Kidney tubule cell (primary cell): ENCODE measurements at regions not wholly inside any gene's neighbourhood (a gene's known extent, or its start where the extent isn't known, plus 50 kb on each side); places are given as distances from the start of the nearest gene placed in this dataset.
A peak's percentile ranks its signal among the peaks of the same experiment; 100 is the strongest.
"Not testable (repeated sequence)": the region's sequence is repeated elsewhere in the genome, so short reads cannot be mapped to it uniquely, and the experiment has no call there.

Experiments used
- DNase-seq: peaks from one replicate; pipeline ENCODE4 v3.0.0-alpha.2; 2018; ENCODE audit warnings: low spot score

GRCh38 chr2:56515399-56515798 lies 331.6 kb downstream of the CCDC85A start:
- DNase-seq, result no peak

DNA sequence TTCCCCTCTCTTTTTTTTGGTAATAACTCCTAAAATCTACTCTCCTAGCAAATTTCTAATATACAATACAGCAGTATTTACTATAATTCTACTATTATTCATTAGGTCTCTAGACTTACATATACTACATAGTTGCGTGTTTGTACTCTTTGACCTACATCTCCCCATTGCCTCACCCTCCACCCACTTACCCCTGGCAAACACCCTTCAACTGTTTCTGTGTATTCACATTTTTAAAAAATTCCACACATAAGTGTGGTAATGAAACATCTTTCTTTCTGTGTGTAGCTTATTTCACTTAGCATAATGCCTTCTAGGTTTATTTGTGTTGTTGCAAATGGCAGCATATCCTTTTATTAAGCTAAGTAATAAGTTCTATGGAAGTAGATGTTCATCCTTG lies 336.0 kb downstream of the CCDC85A start:
- DNase-seq, result no peak

DNA sequence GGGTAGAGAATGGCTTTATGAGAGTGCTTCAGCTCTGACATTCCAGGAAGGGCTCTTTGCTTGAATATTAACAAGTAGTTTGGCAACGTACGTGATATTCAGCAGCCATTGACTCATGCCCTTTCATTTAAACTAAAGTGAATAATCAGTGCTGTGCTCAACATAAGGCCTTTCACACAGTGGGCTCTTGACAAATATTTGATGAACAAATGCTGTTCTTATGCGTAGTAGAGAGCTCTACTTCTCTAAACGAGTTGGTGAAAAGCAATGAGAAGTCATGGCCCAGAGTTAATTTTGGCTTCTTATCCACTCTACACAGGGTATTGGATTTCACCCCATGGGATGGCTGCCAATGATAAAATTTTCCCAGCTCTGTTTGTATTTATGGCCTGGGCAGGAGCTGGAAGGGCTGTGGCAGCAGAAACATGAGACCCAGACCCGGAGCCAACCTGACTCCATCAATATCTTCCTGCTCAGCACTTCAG lies 338.9 kb downstream of the CCDC85A start:
- peak; percentile 86 for DNase-seq

GRCh38 chr2:56523816-56524215 lies 340.0 kb downstream of the CCDC85A start:
- DNase-seq, result no peak

- no peak for DNase-seq
Observed at GRCh38 chr2:56531668-56532420, 348.1 kb downstream of the CCDC85A start.

DNA sequence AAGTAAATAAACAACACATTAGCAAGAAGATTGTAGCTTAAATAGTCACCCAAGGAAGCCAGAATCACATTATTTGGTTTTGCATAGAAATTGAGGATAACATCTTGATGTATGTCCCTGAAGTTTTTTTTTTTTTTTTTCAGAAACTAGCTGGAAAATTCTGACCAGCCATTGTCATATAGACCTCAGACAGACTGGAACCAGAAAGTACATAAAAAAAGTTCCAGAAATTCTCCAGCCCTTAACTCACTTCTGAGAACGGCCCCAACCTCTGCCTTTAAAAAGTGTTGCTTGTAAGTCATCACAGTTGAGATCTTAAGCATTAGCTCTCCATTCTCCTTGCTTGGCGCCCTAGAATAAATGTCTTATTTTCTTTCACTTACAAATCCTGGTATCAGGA lies 350.5 kb downstream of the CCDC85A start:
- peak; percentile 56 for DNase-seq

DNA sequence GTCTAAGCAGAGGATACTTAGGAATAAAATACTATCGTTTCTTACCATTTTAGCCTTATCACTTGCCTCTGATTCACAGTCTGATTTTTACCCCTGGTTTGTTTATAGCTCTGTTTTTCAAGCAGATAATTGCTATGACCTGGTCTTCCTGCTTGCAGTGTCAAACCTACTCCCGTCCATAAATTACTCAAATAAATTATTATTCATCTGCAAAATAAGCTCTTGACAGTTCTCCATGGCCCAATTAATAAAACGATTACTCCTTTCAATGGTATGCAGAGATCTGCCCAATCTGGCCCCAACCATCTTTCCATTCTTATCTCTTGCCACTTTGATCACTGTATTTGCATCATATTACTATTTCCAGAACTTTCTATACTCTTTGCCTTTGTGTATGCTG lies 354.0 kb downstream of the CCDC85A start:
- DNase-seq, result no peak

GRCh38 chr2:56539618-56540017 lies 355.8 kb downstream of the CCDC85A start:
- no peak for DNase-seq

DNA sequence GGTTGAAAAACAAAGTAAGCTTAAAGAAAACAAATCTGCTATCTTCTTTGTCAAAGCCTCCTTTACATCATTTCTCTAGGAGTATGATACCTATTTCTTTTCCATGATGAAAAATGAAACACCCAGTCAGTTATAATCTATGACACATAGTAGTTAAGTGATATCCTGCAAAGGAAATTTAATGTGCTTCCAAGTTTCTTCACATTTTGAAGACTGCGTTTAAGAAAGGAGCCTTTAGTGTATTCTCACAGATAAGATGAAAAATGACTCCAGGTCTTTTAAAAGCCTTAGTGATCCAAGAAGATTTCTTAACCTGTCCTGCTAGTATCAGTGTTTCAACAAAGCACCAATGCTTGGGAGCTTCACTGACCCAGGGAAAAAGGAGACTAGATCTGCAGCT lies 356.7 kb downstream of the CCDC85A start:
- DNase-seq, result no peak

GRCh38 chr2:56540916-56541315 lies 357.1 kb downstream of the CCDC85A start:
- DNase-seq, result no peak

GRCh38 chr2:56542213-56542612 lies 358.4 kb downstream of the CCDC85A start:
- no peak for DNase-seq

DNA sequence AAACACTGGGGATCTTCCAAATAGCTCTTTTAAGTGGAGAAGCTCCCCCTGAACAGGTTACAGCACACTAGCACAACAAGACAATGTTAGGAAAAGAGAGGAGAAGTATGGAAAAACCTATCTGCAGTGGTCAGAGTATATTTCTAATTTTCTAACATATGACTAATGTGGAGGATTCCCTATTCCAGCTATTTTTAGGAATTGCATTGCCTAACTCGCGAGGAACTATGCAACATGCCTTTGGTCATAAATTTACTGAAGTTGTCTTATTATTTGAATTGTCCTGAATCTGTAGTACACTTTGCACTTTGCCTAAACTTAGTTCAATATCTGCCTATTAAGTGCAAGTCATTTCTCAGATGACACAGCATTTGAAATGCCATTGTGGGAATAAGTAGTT lies 381.4 kb downstream of the CCDC85A start:
- no peak for DNase-seq

DNA sequence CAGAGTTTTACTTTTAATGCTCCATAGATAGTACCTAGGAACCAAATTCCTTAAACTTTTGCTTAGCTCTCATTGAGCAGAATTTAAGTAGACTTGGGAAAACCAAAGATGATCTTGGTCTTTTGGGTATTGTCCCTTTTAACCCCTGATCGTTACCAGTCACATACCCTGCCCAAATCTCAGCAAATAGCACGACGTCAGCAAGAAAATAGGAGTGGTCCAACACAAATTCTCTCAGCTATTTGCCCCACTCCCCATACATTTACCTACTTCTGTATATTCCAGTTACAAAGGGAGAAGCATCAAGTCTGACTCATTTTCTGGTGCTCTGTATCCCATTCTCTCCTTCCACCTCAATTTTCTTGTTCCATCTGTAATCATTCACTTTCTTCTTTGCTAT lies 387.3 kb downstream of the CCDC85A start:
- DNase-seq, result no peak

DNA sequence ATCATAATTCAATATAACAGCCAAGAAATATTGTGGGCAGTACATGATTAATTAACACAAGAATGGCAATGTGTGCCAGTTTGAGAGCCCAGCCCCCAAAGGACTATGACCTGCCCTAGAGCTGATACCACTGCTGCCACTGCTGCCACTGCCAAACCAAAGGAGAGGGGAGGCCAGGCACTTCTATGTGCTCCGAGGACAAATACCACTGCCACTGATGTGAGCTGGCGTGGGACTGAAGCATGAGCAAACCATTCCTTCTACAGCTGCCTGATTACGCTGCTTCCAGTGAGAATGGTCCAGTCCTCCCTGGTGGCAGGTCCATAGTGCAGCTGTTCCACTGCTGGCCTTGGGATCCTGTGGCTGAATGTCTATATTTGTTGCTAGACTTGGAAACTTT lies 392.2 kb downstream of the CCDC85A start:
- DNase-seq, result no peak

DNA sequence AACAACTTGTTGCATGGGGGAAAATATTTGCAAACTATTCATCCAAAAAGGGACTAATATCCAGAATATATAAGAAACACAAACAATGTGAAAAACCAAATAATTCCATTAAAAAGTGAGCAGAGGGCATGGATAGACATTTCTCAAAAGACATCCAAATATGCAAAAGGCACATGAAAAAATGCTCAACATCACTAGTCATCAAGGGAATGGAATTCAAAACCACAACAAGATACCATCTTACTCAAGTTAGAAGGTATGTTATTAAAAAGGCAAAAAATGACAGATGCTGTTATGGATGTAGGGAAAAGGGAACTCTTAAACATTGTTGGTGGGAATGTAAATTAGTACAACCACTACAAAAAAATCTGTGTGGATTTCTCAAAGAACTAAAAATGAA lies 396.5 kb downstream of the CCDC85A start:
- peak; percentile 35 for DNase-seq

DNA sequence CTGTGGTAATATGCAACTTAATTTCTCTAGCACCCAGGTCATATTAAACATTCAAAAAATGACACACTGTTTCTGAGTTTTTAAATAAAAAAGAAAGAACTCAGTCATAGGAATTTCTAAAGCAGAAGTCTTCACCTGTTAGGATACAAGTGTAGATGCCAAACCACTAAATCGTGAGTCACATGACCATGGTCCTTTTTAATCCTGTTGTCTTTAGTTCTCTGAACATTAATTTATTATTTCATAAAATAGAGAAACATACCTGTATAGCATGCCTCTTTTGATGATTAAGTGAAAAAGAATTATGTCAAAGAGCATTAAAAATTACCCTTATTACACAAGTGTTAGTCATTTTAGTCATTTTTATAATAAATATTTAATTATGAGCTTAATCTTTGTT lies 398.8 kb downstream of the CCDC85A start:
- peak; percentile 12 for DNase-seq

- no peak for DNase-seq
Observed at GRCh38 chr2:56583796-56584315, 400.1 kb downstream of the CCDC85A start.

DNA sequence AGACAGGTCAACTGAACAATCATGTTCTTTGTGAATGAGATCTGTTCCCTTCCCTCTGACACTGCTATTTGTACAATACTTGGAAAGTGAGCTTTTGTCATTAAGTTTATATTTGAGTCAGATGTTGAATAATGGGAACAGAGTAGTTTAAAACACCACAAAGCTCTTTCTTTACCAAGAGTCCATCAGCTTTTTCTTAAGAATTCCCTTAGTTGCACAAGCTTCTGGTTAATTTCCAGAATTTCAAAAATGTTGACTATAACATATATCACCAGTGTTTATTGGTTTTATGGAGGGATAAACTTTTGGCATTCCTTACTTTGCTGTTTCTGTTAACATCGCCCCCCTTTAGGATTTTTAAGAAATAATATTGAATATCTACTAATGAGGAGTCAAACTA lies 403.7 kb downstream of the CCDC85A start:
- no peak for DNase-seq

DNA sequence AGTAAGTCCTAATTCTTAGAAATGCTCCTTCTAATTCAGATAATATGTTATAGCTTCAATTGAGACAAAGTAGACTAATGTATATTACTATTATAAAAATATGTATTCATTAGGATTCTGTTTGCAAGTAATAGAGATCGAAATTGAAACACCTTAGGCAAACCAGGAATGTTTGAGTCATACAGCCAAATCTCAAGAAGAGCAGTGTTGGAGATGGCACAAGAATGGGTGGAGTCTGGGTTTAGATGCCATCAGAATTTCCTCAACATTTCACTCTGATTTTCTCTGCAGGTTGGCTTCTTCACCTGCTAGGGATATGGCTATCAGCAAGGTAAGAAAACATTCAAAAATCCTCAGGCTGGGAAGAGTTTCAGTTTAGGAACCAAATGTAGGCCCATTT lies 405.4 kb downstream of the CCDC85A start:
- no peak for DNase-seq

DNA sequence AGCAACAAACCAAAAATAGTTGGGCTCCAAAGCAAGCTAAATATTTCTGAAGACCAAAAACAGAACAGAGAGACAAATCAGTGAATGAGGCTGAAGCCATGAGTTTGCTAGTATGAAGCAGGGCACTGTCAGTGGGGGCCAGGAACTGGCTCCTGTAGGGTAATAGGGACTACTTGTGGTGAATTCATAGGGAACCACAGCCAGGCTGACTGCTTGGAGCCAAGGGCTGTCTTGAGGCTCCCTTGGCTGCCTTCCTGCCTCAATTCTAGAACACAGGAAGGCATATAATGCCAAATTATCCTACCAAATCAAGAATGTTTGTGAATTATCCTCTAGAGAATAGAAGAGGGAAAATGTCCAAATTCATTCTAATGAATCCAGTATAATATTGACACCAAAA lies 406.0 kb downstream of the CCDC85A start:
- DNase-seq, result no peak

DNA sequence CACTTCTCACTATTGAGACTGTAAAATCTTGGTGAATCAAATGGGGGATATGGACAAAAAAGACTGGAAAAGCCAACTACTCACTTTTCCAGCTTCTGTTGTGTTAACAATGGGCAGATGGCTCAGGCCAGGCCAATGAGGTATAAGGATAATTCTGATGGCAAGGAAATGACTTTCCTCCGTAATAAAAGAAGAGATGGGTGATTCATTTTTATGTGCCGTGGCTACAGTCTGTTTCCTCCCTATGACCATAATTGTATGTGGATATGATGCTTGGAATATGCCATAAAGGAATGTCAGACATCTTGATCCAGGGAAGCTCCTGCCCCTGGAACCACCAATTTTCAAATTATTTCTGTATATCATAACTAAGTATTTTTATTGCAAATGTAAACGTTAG lies 406.8 kb downstream of the CCDC85A start:
- no peak for DNase-seq

GRCh38 chr2:56606086-56606485 lies 422.3 kb downstream of the CCDC85A start:
- not testable (repeated sequence) for DNase-seq

DNA sequence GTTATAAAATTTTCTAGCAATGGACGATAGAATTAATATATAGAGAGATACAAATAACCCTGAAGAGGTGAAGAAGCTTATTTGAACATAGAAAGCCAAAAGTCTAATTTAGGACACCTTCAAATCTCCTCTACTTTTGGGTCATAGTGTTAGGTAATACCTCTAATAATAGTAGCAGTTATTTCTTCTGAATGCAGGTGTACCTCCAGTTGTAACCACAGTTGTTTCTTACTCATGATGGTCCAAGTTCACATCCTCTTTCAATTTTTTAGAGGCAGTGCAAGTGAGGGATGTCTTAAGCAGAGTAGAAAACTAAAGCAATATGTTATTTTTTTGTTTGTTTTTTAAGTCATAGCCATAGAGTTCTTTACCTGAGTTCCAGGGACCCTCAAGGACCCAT lies 429.5 kb downstream of the CCDC85A start:
- DNase-seq, result no peak

- DNase-seq, result no peak
Observed at GRCh38 chr2:56613920-56614319, 430.1 kb downstream of the CCDC85A start.
